ENCODE measurements at regions not wholly inside any gene's neighbourhood (a gene's known extent, or its start where the extent isn't known, plus 50 kb on each side); places are given as distances from the start of the nearest gene placed in this dataset.

DNA sequence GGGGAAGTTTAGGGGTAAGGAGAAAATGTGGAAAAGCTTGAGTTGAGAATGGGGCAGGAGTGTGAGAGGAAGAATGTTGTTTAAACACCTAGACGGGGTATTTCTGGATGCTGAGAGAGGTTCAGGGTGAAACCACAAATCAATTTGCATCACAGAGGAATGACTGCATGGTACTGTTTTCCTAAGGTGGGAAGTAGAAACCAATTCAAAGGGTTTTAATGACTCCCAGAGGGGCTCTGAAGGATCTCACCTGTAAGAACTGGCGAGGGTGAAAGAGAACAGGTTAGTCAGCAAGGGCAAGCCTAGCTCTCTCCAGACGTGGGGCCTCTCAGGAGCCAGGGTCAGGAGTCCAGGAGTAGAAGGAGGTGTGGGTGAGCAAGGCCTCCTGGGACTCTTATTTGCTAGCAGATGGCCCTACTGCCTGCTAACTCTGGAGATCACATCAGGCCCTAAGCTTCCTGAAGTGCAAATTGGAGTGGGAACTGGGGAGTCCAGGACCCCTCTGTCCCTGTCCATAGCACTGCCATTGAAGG, 133.0 kb upstream of the CELF4 start (continued):
- no peak for TF ChIP-seq CBX8 (IDR thresholded peaks at IDR 0.05; ENCODE audit: borderline replicate concordance, low read depth, low read length)
- no peak for TF ChIP-seq SIX5 (IDR thresholded peaks at IDR 0.05; ENCODE audit: low read depth, low read length)
- no peak for TF ChIP-seq KDM5A (IDR thresholded peaks at IDR 0.05; ENCODE audit: low read length)
- no peak for TF ChIP-seq JUND (IDR thresholded peaks at IDR 0.05; ENCODE audit: low read length)
- TF ChIP-seq BRCA1 (IDR thresholded peaks at IDR 0.05; ENCODE audit: low read depth, low read length), result no peak
- no peak for TF ChIP-seq GABPA (IDR thresholded peaks at IDR 0.05; ENCODE audit: borderline replicate concordance, insufficient read depth, low read length)
- peak in 1 of 2 experiments; percentile 91; a peak in 1 of 3 replicates for TF ChIP-seq EP300 (IDR thresholded peaks at IDR 0.05; ENCODE audit: borderline replicate concordance in 1 of 2, low read depth in 2 of 2, low read length in 2 of 2)
- TF ChIP-seq HDAC6 (IDR thresholded peaks at IDR 0.05; ENCODE audit: low read depth, low read length), result no peak
- TF ChIP-seq, protein P1, sequence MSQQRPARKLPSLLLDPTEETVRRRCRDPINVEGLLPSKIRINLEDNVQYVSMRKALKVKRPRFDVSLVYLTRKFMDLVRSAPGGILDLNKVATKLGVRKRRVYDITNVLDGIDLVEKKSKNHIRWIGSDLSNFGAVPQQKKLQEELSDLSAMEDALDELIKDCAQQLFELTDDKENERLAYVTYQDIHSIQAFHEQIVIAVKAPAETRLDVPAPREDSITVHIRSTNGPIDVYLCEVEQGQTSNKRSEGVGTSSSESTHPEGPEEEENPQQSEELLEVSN (IDR thresholded peaks at IDR 0.05), result peak; percentile 19; the same call in 1 of the 2 replicates
- no peak for TF ChIP-seq ATF2 (IDR thresholded peaks at IDR 0.05; ENCODE audit: low read length)
- TF ChIP-seq SAP30 (IDR thresholded peaks at IDR 0.05; ENCODE audit: insufficient read depth, insufficient replicate concordance, low read length), result no peak
- TF ChIP-seq TAF7 (optimal IDR thresholded peaks at IDR 0.05; ENCODE audit: borderline replicate concordance, low read depth, low read length), result no peak
- TF ChIP-seq FOSL1 (IDR thresholded peaks at IDR 0.05; ENCODE audit: insufficient read depth, low read depth, low read length), result no peak
- no peak for TF ChIP-seq EGR1 (IDR thresholded peaks at IDR 0.05; ENCODE audit: borderline replicate concordance, low read depth, low read length)
- no peak for TF ChIP-seq CHD1 (IDR thresholded peaks at IDR 0.05; ENCODE audit: low read depth, low read length)
- TF ChIP-seq HDAC2 (IDR thresholded peaks at IDR 0.05; ENCODE audit: borderline replicate concordance in 1 of 2, low read depth in 2 of 2, low read length in 2 of 2), result no peak

Measured in H1 (cell line).